ENCODE measurements at regions not wholly inside any gene's neighbourhood (a gene's known extent, or its start where the extent isn't known, plus 50 kb on each side); places are given as distances from the start of the nearest gene placed in this dataset.
"Not testable (repeated sequence)": the region's sequence is repeated elsewhere in the genome, so short reads cannot be mapped to it uniquely, and the experiment has no call there.

- no peak for DNase-seq (ENCODE audit: unreplicated experiment)
These were observed 827.5 kb upstream of the CITED2 start for GRCh38 chr6:140201787-140202458.

GRCh38 chr6:140193269-140193668 is 818.8 kb upstream of the CITED2 start:
- Mint-ChIP-seq H3K27ac (ENCODE audit: low read depth, unreplicated experiment) (no peak overlapping the region), H3K36me3 (ENCODE audit: insufficient read depth, unreplicated experiment) (no peaks in the 10 kb centered on the region), H3K4me1 (ENCODE audit: insufficient read depth, unreplicated experiment) (no peaks in the 10 kb centered on the region), H3K4me3 (ENCODE audit: unreplicated experiment) (no peak overlapping the region), H3K27me3 (ENCODE audit: insufficient read depth, unreplicated experiment) (no peaks in the 10 kb centered on the region), H3K9me3 (ENCODE audit: unreplicated experiment) (no peaks in the 10 kb centered on the region)
- no TSS peak for BruUV-seq (replicated peaks)
- CTCF ChIA-PET, result no interaction called here
- no peak for TF ChIP-seq CTCF (IDR thresholded peaks at IDR 0.05; ENCODE audit: unreplicated experiment)
- POLR2A ChIA-PET, result no interaction called here
- intact Hi-C loops (cut with micrococcal nuclease), result no loop called here
- DNase-seq (ENCODE audit: unreplicated experiment), result no peak

More at GRCh38 chr6:140201787-140202458, 827.5 kb upstream of the CITED2 start:
- CTCF ChIA-PET, result interaction anchor here (0.8 kb wide), 1 partner anchor 228 kb away, joined by 3 read pairs; no protein-coding TSS in a partner anchor
- no TSS peak for BruUV-seq (replicated peaks)
- Mint-ChIP-seq H3K36me3 (ENCODE audit: insufficient read depth, unreplicated experiment) (no peaks in the 10 kb centered on the region), H3K27ac (ENCODE audit: low read depth, unreplicated experiment) (no peak overlapping the region), H3K4me3 (ENCODE audit: unreplicated experiment) (no peak overlapping the region), H3K4me1 (ENCODE audit: insufficient read depth, unreplicated experiment) (no peaks in the 10 kb centered on the region), H3K9me3 (ENCODE audit: unreplicated experiment) (no peaks in the 10 kb centered on the region), H3K27me3 (ENCODE audit: insufficient read depth, unreplicated experiment) (no peaks in the 10 kb centered on the region)
- intact Hi-C loops (cut with micrococcal nuclease), result no loop called here
- no peak for TF ChIP-seq CTCF (IDR thresholded peaks at IDR 0.05; ENCODE audit: unreplicated experiment)
- POLR2A ChIA-PET, result no interaction called here

GRCh38 chr6:140192018-140192417 is 817.6 kb upstream of the CITED2 start:
- CTCF ChIA-PET, result interaction anchor here (0.6 kb wide), 1 partner anchor 73 kb away, joined by 3 read pairs; no protein-coding TSS in a partner anchor
- no TSS peak for BruUV-seq (replicated peaks)
- Mint-ChIP-seq H3K4me1 (ENCODE audit: insufficient read depth, unreplicated experiment) (no peaks in the 10 kb centered on the region), H3K36me3 (ENCODE audit: insufficient read depth, unreplicated experiment) (no peaks in the 10 kb centered on the region), H3K27me3 (ENCODE audit: insufficient read depth, unreplicated experiment) (no peaks in the 10 kb centered on the region), H3K9me3 (ENCODE audit: unreplicated experiment) (no peaks in the 10 kb centered on the region), H3K4me3 (ENCODE audit: unreplicated experiment) (no peak overlapping the region), H3K27ac (ENCODE audit: low read depth, unreplicated experiment) (no peak overlapping the region)
- no peak for TF ChIP-seq CTCF (IDR thresholded peaks at IDR 0.05; ENCODE audit: unreplicated experiment)
- no peak for DNase-seq (ENCODE audit: unreplicated experiment)
- POLR2A ChIA-PET, result no interaction called here
- intact Hi-C loops (cut with micrococcal nuclease), result no loop called here

- H3K9me3 Mint-ChIP-seq (ENCODE audit: unreplicated experiment), result not testable (repeated sequence)
These were observed 814.8 kb upstream of the CITED2 start for GRCh38 chr6:140189263-140189662.

More at GRCh38 chr6:140189263-140189662, 814.8 kb upstream of the CITED2 start:
- BruUV-seq (replicated peaks); H3K4me3 Mint-ChIP-seq (ENCODE audit: unreplicated experiment); H3K36me3 Mint-ChIP-seq (ENCODE audit: insufficient read depth, unreplicated experiment); H3K4me1 Mint-ChIP-seq (ENCODE audit: insufficient read depth, unreplicated experiment); H3K27me3 Mint-ChIP-seq (ENCODE audit: insufficient read depth, unreplicated experiment); intact Hi-C loops (cut with micrococcal nuclease); H3K27ac Mint-ChIP-seq (ENCODE audit: low read depth, unreplicated experiment); CTCF ChIA-PET; POLR2A ChIA-PET; DNase-seq (ENCODE audit: unreplicated experiment): not testable (repeated sequence)

All from MCF 10A (cell line).